SK-N-MC (cell line): ENCODE measurements at regions not wholly inside any gene's neighbourhood (a gene's known extent, or its start where the extent isn't known, plus 50 kb on each side); places are given as distances from the start of the nearest gene placed in this dataset.
"Not testable (repeated sequence)": the region's sequence is repeated elsewhere in the genome, so short reads cannot be mapped to it uniquely, and the experiment has no call there.

ENCODE experiments used
- DNase-seq: peaks from one replicate; pipeline ENCODE4 v3.0.0-alpha.2; 2011; ENCODE audit warnings: low read depth, low spot score
- H3K27ac ChIP-seq: fragments of 200-600 bp; sonication (generic); 2 replicates; pipeline ENCODE4 v1.5.1; 2016; ENCODE audit warnings: mixed run types
- H3K36me3 ChIP-seq: fragments of 200-600 bp; sonication (generic); 2 replicates; pipeline ENCODE4 v1.6.1; 2017; ENCODE audit warnings: antibody characterized with exemption, low read length, mixed read lengths; ENCODE audit not compliant: insufficient read depth
- H3K4me3 ChIP-seq: fragments of 200-600 bp; sonication (generic); 2 replicates; pipeline ENCODE4 v1.5.1; 2016
- H3K9ac ChIP-seq: fragments of 200-600 bp; sonication (generic); 2 replicates; pipeline ENCODE4 v1.8.0; 2017; ENCODE audit warnings: mixed run types, mixed read lengths; ENCODE audit not compliant: insufficient read length
- H3K9me3 ChIP-seq: fragments of 200-600 bp; sonication (generic); 2 replicates; pipeline ENCODE4 v1.6.1; 2017; ENCODE audit warnings: low read depth, mild to moderate bottlenecking, antibody characterized with exemption, low read length, moderate library complexity, mixed read lengths
- EZH2 ChIP-seq: fragments of 200-600 bp; sonication (generic); IDR thresholded peaks from one replicate; pipeline ENCODE4 v1.6.1; 2017; ENCODE audit warnings: antibody characterized with exemption
- FOXP2 ChIP-seq: optimal IDR thresholded peaks from 2 replicates; pipeline ENCODE3; 2011; ENCODE audit warnings: mild to moderate bottlenecking, moderate library complexity; ENCODE audit not compliant: insufficient read depth; ENCODE audit errors: extremely low read length, control extremely low read depth
- POLR2AphosphoS5 ChIP-seq: IDR thresholded peaks from 2 replicates; pipeline ENCODE4 v1.6.1; 2012; ENCODE audit warnings: mild to moderate bottlenecking, low read depth, low read length, borderline replicate concordance

- Histone ChIP-seq H3K36me3 (no peaks in the 10 kb centered on the region), H3K4me3 (no peak overlapping the region), H3K9me3 (no peaks in the 10 kb centered on the region), H3K27ac (no peak overlapping the region), H3K9ac (no peak overlapping the region)
- no peak for TF ChIP-seq FOXP2
- TF ChIP-seq POLR2AphosphoS5 = no peak
- TF ChIP-seq EZH2 = no peak
- no peak for DNase-seq
These were observed 1153.0 kb upstream of the INTU start for GRCh38 chr4:126479709-126480108.

DNA sequence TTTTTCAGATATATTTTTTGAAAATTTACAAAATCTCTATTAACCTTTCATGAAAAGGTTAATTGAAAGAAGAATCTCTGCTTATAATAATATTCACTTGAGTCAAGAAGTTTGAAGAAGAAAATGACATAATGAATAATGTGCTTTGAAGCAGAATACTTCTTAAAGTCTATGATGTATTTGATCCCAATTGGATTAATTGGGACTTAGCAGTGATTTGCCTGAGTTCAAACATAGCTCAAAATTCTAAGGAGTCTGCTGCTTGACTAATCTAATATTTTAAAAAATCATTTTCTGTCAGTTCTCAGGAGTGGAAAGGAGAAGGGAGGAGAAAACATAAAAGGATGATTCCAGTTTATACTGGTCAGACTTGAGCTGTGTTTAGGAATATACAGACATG is 1150.4 kb upstream of the INTU start:
- TF ChIP-seq POLR2AphosphoS5 (no peak), FOXP2 (no peak), EZH2 (no peak)
- DNase-seq = no peak
- no peaks in the 10 kb centered on the region for H3K9me3 ChIP-seq
- no peak overlapping the region for H3K27ac ChIP-seq
- H3K9ac ChIP-seq = no peak overlapping the region
- no peak overlapping the region for H3K4me3 ChIP-seq
- no peaks in the 10 kb centered on the region for H3K36me3 ChIP-seq

GRCh38 chr4:126486377-126486776 is 1146.4 kb upstream of the INTU start:
- DNase-seq = no peak
- Histone ChIP-seq H3K9me3 (no peaks in the 10 kb centered on the region), H3K36me3 (no peaks in the 10 kb centered on the region), H3K9ac (no peak overlapping the region), H3K4me3 (no peak overlapping the region), H3K27ac (peak overlapping the region; percentile 29; the same call in 1 of the 2 replicates)
- TF ChIP-seq POLR2AphosphoS5 (no peak), EZH2 (no peak), FOXP2 (no peak)

- Histone ChIP-seq H3K27ac (no peak overlapping the region), H3K36me3 (no peaks in the 10 kb centered on the region), H3K4me3 (no peak overlapping the region), H3K9me3 (no peaks in the 10 kb centered on the region), H3K9ac (no peak overlapping the region)
- no peak for DNase-seq
- TF ChIP-seq EZH2 = no peak
- no peak for TF ChIP-seq FOXP2
- TF ChIP-seq POLR2AphosphoS5 = no peak
These were observed 1142.8 kb upstream of the INTU start for GRCh38 chr4:126489826-126490463.

- H3K9ac ChIP-seq = no peak overlapping the region
These were observed 1137.5 kb upstream of the INTU start for GRCh38 chr4:126495163-126495752.

GRCh38 chr4:126512979-126513378 is 1119.8 kb upstream of the INTU start:
- H3K36me3 ChIP-seq = no peaks in the 10 kb centered on the region
- H3K4me3 ChIP-seq = peak overlapping the region; percentile 54
- peak overlapping the region; percentile 97 for H3K27ac ChIP-seq
- peak; percentile 14 for DNase-seq
- peak overlapping the region; percentile 7 for H3K9ac ChIP-seq
- TF ChIP-seq FOXP2 (no peak), EZH2 (no peak), POLR2AphosphoS5 (no peak)
- no peaks in the 10 kb centered on the region for H3K9me3 ChIP-seq

More at GRCh38 chr4:126495163-126495752, 1137.5 kb upstream of the INTU start:
- Histone ChIP-seq H3K4me3 (no peak overlapping the region), H3K36me3 (no peaks in the 10 kb centered on the region), H3K9me3 (no peaks in the 10 kb centered on the region), H3K27ac (no peak overlapping the region)
- no peak for TF ChIP-seq FOXP2
- no peak for TF ChIP-seq POLR2AphosphoS5
- TF ChIP-seq EZH2 = no peak
- DNase-seq = no peak

- Histone ChIP-seq H3K4me3 (peak overlapping the region; percentile 54), H3K9ac (peak overlapping the region; percentile 37), H3K9me3 (no peaks in the 10 kb centered on the region), H3K27ac (peak overlapping the region; percentile 97), H3K36me3 (no peaks in the 10 kb centered on the region)
- peak; percentile 83 for DNase-seq
- peak; percentile 27; the same call in 1 of the 2 replicates for TF ChIP-seq POLR2AphosphoS5
- TF ChIP-seq FOXP2 = peak; percentile 11
- no peak for TF ChIP-seq EZH2
These were observed 1119.2 kb upstream of the INTU start for GRCh38 chr4:126513596-126513995.

- H3K27ac ChIP-seq = no peak overlapping the region
- no peak overlapping the region for H3K4me3 ChIP-seq
- no peaks in the 10 kb centered on the region; the same call in 1 of the 2 replicates for H3K36me3 ChIP-seq
- no peak for TF ChIP-seq FOXP2
- no peak for TF ChIP-seq POLR2AphosphoS5
- TF ChIP-seq EZH2 = no peak
- H3K9me3 ChIP-seq = peaks cover 3% of the 10 kb centered on the region; the same call in 1 of the 2 replicates
- no peak for DNase-seq
- no peak overlapping the region for H3K9ac ChIP-seq
These were observed 1112.0 kb upstream of the INTU start for GRCh38 chr4:126520731-126521130.

DNA sequence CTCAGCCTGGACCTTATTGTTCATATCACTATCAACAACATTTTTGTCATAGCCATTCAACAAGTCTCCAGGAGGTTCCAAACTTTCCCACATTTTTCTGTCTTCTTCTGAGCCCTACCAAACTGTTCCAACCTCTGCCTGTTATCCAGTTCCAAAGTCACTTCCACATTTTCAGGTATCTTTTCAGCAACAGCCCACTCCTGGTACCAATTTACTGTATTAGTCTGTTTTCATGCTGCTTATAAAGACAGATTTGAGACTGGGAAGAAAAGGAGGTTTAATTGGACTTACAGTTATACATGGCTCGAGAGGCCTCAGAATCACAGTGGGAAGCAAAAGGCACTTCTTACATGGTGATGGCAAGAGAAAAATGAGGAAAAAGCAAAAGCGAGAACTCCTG is 1107.4 kb upstream of the INTU start:
- H3K4me3 ChIP-seq, DNase-seq: not testable (repeated sequence)

More for the DNA sequence above, 1107.4 kb upstream of the INTU start:
- not testable (repeated sequence) for H3K9ac ChIP-seq, H3K27ac ChIP-seq
- Histone ChIP-seq H3K36me3 (peaks cover 11% of the 10 kb centered on the region), H3K9me3 (peaks cover 13% of the 10 kb centered on the region)
